ENCODE measurements at regions not wholly inside any gene's neighbourhood (a gene's known extent, or its start where the extent isn't known, plus 50 kb on each side); places are given as distances from the start of the nearest gene placed in this dataset.

DNA sequence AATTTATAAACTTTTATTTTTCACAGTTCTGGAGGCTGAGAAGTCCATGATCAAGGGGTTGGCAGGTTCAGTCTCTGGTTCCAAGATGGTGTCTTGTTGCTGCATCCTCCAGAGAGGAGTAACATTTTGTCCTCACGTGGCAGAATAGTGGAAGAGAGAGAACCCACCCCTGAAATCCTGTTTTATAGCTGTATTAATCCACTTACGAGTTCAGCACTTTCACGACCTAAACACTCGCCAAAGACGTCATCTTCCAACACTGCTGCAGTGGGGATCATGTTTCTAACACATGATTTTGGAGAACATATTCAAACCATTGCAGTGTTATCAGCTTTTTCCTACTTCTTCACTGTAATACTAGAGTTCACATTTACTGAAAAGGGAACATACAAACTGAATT lies 233.0 kb upstream of the ATP10B start:
- DNase-seq (ENCODE audit: low read depth): no peak
- no peak overlapping the region for H3K4me3 ChIP-seq (ENCODE audit: low read depth, low read length)
- TF ChIP-seq, protein P1, sequence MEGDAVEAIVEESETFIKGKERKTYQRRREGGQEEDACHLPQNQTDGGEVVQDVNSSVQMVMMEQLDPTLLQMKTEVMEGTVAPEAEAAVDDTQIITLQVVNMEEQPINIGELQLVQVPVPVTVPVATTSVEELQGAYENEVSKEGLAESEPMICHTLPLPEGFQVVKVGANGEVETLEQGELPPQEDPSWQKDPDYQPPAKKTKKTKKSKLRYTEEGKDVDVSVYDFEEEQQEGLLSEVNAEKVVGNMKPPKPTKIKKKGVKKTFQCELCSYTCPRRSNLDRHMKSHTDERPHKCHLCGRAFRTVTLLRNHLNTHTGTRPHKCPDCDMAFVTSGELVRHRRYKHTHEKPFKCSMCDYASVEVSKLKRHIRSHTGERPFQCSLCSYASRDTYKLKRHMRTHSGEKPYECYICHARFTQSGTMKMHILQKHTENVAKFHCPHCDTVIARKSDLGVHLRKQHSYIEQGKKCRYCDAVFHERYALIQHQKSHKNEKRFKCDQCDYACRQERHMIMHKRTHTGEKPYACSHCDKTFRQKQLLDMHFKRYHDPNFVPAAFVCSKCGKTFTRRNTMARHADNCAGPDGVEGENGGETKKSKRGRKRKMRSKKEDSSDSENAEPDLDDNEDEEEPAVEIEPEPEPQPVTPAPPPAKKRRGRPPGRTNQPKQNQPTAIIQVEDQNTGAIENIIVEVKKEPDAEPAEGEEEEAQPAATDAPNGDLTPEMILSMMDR (IDR thresholded peaks at IDR 0.05; ENCODE audit: insufficient read depth, low read length): no peak

- TF ChIP-seq, protein P1 (IDR thresholded peaks at IDR 0.05; ENCODE audit: insufficient read depth, low read length): no peak
- no peak for DNase-seq (ENCODE audit: low read depth)
- no peak overlapping the region for H3K4me3 ChIP-seq (ENCODE audit: low read depth, low read length)
Observed at GRCh38 chr5:161084115-161084514, 232.1 kb upstream of the ATP10B start.

DNA sequence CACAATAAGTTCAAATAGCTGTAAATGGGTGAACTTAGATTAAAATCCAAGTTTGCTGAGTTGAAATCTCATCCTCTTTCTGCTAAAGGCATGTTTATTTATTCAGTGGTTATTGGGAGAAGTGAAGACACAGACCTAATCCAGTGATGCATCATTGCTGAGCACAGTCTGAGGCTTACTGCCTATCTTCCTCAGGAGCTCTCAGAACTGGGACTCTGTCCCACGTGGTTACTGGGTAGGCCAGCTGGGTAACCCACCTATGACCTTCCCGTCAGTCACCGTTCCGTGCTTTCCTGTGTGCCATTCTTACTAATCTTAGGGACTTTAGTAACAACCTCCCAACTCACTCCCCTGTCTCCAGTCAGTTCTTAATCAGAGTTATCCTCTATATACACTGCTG lies 226.8 kb upstream of the ATP10B start:
- TF ChIP-seq, protein P1 (IDR thresholded peaks at IDR 0.05; ENCODE audit: insufficient read depth, low read length): no peak
- DNase-seq (ENCODE audit: low read depth): no peak
- no peak overlapping the region for H3K4me3 ChIP-seq (ENCODE audit: low read depth, low read length)

- TF ChIP-seq, protein P1 (IDR thresholded peaks at IDR 0.05; ENCODE audit: insufficient read depth, low read length): no peak
- H3K4me3 ChIP-seq (ENCODE audit: low read depth, low read length): no peak overlapping the region
- no peak for DNase-seq (ENCODE audit: low read depth)
Observed at GRCh38 chr5:161077936-161078545, 226.0 kb upstream of the ATP10B start.

GRCh38 chr5:161077496-161077895 lies 225.5 kb upstream of the ATP10B start:
- TF ChIP-seq, protein P1 (IDR thresholded peaks at IDR 0.05; ENCODE audit: insufficient read depth, low read length): no peak
- H3K4me3 ChIP-seq (ENCODE audit: low read depth, low read length): no peak overlapping the region
- DNase-seq (ENCODE audit: low read depth): no peak

- DNase-seq (ENCODE audit: low read depth): no peak
- TF ChIP-seq, protein P1 (IDR thresholded peaks at IDR 0.05; ENCODE audit: insufficient read depth, low read length): no peak
- no peak overlapping the region for H3K4me3 ChIP-seq (ENCODE audit: low read depth, low read length)
Observed at GRCh38 chr5:161064781-161065180, 212.8 kb upstream of the ATP10B start.

DNA sequence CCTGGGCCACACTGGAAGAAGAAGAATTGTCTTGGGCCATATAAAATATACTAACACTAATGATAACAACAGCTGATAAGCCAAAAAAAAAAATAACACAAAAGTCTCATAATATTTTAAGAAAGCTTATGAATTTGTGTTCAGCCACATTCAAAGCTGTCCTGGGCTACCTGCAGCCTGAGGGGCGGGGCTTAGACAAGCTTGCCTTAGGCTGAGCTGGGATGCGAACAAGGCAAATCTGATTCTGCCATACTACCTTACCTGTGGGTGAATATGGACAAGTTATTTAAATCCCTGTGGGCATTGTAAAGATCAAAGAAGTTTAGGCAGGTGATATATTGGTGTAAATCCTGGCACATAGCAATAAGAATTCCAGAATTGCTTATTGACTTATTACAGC lies 212.3 kb upstream of the ATP10B start:
- H3K4me3 ChIP-seq (ENCODE audit: low read depth, low read length): no peak overlapping the region
- DNase-seq (ENCODE audit: low read depth): no peak
- TF ChIP-seq, protein P1 (IDR thresholded peaks at IDR 0.05; ENCODE audit: insufficient read depth, low read length): no peak
